OCI-LY7 (cell line): ENCODE measurements at regions not wholly inside any gene's neighbourhood (a gene's known extent, or its start where the extent isn't known, plus 50 kb on each side); places are given as distances from the start of the nearest gene placed in this dataset.

Source experiments
- EZH2phosphoT487 ChIP-seq: fragments of 200-600 bp; sonication (generic); IDR thresholded peaks from 2 replicates; pipeline ENCODE4 v1.6.1; 2018; ENCODE audit warnings: low read depth, borderline replicate concordance, mild to moderate bottlenecking, mixed run types, antibody characterized with exemption, low read length, moderate library complexity, mixed read lengths
- TF ChIP-seq, protein P1 (sequence below): fragments of 200-600 bp; sonication (generic); conservative IDR thresholded peaks from 2 replicates; pipeline ENCODE4 v1.5.1; 2014; ENCODE audit warnings: mild to moderate bottlenecking, antibody characterized with exemption, low read length, moderate library complexity, mixed read lengths

DNA sequence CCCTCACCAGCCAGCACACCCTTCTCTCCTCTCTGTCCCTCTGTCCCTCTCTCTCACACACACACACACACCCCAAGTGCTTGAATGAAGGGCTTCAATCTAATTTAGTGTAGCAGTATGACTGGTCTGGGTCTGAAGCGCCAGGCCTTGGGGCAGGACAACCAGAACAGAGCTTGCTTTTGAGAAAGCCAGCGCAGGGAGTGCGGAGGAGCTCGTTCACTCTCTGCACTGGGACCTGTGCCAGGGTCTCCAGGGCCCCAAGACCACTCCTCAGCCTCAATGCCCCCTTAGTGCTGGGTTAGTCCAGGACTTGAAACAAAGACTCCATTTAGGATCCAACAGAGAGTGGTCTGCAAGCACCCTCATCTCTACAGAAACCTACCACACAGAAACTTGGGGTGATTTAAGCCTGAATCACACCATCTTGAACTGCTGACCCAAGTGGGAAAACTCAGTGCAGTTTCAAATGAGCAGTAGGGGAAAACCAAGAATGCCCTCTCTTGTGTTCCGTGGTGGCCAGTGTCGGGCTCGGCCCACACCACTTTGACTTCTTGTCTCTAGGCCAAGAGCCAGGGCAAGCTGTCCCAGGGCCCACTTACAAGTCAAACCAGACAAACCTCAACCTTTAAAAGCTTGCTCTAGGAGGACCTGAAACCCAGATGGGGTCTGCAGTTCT lies 66.6 kb upstream of the WIPF1 start:
- TF ChIP-seq, protein P1, sequence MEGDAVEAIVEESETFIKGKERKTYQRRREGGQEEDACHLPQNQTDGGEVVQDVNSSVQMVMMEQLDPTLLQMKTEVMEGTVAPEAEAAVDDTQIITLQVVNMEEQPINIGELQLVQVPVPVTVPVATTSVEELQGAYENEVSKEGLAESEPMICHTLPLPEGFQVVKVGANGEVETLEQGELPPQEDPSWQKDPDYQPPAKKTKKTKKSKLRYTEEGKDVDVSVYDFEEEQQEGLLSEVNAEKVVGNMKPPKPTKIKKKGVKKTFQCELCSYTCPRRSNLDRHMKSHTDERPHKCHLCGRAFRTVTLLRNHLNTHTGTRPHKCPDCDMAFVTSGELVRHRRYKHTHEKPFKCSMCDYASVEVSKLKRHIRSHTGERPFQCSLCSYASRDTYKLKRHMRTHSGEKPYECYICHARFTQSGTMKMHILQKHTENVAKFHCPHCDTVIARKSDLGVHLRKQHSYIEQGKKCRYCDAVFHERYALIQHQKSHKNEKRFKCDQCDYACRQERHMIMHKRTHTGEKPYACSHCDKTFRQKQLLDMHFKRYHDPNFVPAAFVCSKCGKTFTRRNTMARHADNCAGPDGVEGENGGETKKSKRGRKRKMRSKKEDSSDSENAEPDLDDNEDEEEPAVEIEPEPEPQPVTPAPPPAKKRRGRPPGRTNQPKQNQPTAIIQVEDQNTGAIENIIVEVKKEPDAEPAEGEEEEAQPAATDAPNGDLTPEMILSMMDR = no peak
- no peak for TF ChIP-seq EZH2phosphoT487
